Endothelial cell of umbilical vein (primary cell): ENCODE measurements at regions not wholly inside any gene's neighbourhood (a gene's known extent, or its start where the extent isn't known, plus 50 kb on each side); places are given as distances from the start of the nearest gene placed in this dataset.

ENCODE experiments used
- CTCF ChIP-seq, 2 donors: IDR thresholded peaks; 1 replicate in 1 of 2; 2 replicates in 1 of 2; pipeline ENCODE4 v1.5.1; 2011; ENCODE audit warnings: low read length in 2 of 2, mild to moderate bottlenecking in 2 of 2, moderate library complexity in 2 of 2, control low read depth in 1 of 2, inconsistent platforms in 1 of 2, low read depth in 1 of 2; ENCODE audit not compliant: insufficient read depth in 1 of 2; ENCODE audit errors: extremely low read depth in 1 of 2
- EZH2 ChIP-seq: IDR thresholded peaks from 2 replicates; pipeline ENCODE4 v1.6.1; 2012; ENCODE audit warnings: borderline replicate concordance, low read depth, mild to moderate bottlenecking, moderate library complexity, low read length, inconsistent platforms; ENCODE audit not compliant: severe bottlenecking
- GATA2 ChIP-seq: IDR thresholded peaks from 2 replicates; pipeline ENCODE4 v1.7.0; 2011; ENCODE audit warnings: low read depth, mild to moderate bottlenecking, moderate library complexity, mixed read lengths, low read length; ENCODE audit not compliant: insufficient read length, insufficient read depth
- JUN ChIP-seq: IDR thresholded peaks from 2 replicates; pipeline ENCODE4 v1.6.1; 2011; ENCODE audit warnings: borderline replicate concordance, low read depth; ENCODE audit not compliant: insufficient read length, insufficient read depth
- MAX ChIP-seq: IDR thresholded peaks from 2 replicates; pipeline ENCODE4 v1.6.1; 2011; ENCODE audit not compliant: insufficient read depth, insufficient read length
- POLR2A ChIP-seq: IDR thresholded peaks from 2 replicates; pipeline ENCODE4 v1.6.1; 2012; ENCODE audit warnings: low read depth, mild to moderate bottlenecking, control low read depth, low read length
- POLR2AphosphoS5 ChIP-seq: IDR thresholded peaks from 2 replicates; pipeline ENCODE4 v1.6.1; 2012; ENCODE audit warnings: low read depth, mild to moderate bottlenecking, control low read depth, low read length, moderate library complexity; ENCODE audit not compliant: insufficient read depth

DNA sequence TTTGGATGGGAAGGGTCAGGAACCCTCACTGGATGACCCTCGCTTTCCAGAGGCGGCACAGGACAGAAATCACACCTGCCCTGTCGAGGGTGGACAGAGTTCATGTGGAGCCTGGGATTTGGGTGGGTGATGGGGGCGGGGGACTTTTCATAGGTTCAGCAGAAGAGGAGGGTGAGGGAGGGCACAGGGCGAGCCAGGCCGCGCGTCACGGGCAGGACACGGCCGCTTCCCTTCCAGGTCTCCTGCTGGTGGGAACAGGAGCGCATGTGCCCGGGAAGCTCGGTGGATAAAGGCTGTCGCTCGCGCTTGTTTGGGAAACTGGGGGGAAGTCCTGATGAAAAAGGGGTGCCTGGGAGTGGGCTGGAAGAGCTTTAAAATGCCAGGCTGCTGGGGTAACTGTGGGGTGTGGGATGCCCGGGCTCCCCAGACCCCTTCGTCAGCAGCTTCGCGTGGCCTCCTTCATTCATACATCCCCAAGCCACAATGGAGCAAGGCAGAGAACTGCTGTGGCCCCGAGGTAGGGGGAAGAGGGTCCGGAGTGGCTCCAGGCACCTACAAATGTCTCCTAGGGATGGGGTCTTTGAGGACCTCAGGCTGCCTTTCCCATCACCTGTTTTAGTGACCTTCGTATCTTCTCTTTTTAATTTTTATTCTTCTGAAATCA, 102.2 kb downstream of the DACT2 start:
- no peak for TF ChIP-seq POLR2AphosphoS5
- no peak for TF ChIP-seq CTCF (IDR thresholded peaks at IDR 0.05; ENCODE audit: extremely low read depth in 1 of 2, insufficient read depth in 1 of 2, low read depth in 1 of 2, low read length in 2 of 2)
- no peak for TF ChIP-seq EZH2
- no peak for TF ChIP-seq POLR2A
- TF ChIP-seq JUN: no peak
- no peak for TF ChIP-seq MAX
- TF ChIP-seq GATA2: no peak
